HG03432 (cell line): ENCODE measurements at regions not wholly inside any gene's neighbourhood (a gene's known extent, or its start where the extent isn't known, plus 50 kb on each side); places are given as distances from the start of the nearest gene placed in this dataset.

Experiments
- ATAC-seq: cut with Tn5 transposase; IDR thresholded peaks from one replicate; pipeline ENCODE4 v1.9.1; 2021; ENCODE audit warnings: mild to moderate bottlenecking, moderate library complexity; ENCODE audit not compliant: unreplicated experiment

DNA sequence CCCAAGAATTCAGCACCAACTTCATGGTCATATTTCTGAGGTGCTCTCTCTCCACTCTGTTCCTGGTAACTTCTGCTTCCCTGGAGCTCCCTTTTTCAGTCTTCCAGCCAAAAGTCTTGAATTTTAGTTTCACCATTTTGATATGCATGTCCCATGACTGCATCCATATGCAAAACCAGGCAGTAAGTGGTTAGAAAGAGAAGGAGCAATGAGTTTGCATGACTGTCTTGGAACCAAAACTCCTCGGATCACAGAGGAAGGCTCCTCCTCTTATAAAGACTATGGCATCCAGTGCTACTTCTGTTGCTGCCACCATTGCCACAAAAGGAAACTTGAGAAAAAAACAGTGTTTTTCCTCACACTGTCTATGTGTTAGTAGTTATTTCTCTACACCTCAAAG lies 269.1 kb upstream of the GLI3 start:
- no peak for ATAC-seq

DNA sequence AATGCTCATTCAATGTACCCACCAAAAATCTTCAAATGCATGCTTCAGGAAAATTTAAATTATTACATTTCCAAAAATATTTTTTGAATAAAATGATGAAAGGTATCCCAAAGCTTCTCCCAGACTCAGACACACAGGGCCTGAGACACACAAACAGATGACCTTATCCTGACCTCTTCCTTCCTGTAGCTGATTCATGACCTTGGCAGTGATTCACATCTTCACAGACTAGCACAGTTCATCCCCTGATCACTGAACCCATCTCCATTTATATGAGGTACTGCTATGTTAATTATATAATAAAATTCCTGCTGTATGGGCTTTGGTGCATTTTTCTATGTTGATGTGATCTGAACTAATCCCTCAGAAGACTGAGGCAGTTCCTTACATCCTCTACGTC lies 265.0 kb upstream of the GLI3 start:
- no peak for ATAC-seq

- ATAC-seq: no peak
These were observed 258.2 kb upstream of the GLI3 start for GRCh38 chr7:42495256-42495655.

- ATAC-seq: no peak
These were observed 257.7 kb upstream of the GLI3 start for GRCh38 chr7:42494736-42495135.

DNA sequence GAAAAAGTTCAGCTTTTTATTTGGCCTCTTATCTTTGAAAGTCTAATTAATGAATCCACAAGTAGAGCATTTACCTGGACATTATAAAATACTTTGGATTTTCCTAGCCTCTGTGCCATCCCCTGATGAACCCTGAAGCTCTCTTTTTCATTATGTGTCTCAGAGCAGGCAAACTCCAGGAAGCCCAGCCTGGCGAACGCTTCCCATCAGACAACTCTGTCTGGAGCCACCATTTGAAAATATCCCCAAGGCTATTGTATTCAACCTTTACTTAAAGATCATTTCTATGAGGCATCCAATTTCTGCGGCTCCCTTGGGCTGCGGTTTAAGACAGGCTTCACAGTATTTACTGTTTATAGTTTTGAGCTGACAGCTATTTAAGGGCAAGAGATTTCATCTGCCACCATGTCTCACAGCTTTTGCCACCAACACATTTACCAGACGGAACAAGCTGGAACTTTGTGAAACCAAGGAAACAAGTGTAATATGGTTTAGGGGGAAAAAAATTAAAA lies 257.2 kb upstream of the GLI3 start:
- ATAC-seq: no peak

DNA sequence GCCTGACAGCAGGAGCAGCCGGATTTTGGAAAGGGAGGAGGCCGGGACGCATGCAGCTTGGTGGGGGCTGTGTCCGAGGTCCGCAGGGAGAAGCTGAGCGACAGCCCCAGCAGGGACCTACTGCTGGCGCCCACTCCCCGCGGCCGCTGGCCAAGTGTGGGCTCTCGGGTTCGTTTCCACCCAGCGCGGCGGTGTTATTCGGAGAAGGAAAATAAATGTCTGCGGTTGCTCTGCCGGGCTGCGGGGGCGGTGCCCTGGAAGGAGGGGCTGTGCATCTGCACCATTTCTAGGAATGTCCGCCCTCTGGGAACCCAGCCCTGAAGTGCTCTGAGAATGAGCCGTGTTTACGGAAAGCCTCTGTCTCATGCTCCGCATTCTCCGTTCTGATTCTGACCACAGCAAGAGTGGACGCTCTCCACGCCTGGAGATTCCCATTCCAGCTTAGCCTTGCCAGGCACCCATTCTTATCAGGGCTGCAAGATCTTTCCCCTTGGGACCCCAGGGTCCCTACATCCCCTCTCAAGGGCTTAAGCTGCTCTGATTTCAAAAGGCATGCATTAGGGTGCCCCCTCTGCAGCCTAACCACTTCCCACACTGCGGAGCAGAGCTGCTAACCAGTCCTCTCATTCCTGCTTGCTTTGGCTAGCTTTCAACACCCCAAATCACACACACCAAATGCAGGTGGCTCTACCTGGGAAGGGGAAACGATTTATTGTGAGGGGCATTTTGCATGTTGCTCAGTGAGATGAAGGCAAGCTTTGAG lies 256.6 kb upstream of the GLI3 start:
- no peak for ATAC-seq

GRCh38 chr7:42492920-42493319 lies 255.9 kb upstream of the GLI3 start:
- ATAC-seq: no peak

GRCh38 chr7:42491106-42491505 lies 254.1 kb upstream of the GLI3 start:
- no peak for ATAC-seq

DNA sequence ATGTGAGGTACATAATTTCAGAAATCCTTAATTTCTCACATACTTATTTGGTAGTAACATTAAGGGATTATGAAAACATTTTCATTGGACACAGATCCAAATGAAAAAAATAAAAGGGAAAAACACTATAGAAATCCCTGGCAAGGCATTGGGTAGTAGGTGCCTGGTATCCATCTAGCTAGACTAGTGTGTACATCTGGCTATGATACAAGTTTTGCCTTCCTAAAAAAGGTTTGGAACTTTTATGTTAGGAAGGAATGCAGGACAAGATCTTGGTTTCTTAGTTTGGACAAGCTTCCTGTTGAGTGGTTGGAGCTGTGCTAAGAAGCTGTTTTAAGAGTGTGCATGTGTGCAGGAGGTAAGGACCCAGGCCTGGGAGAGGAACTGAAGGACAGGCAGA lies 252.3 kb upstream of the GLI3 start:
- no peak for ATAC-seq

DNA sequence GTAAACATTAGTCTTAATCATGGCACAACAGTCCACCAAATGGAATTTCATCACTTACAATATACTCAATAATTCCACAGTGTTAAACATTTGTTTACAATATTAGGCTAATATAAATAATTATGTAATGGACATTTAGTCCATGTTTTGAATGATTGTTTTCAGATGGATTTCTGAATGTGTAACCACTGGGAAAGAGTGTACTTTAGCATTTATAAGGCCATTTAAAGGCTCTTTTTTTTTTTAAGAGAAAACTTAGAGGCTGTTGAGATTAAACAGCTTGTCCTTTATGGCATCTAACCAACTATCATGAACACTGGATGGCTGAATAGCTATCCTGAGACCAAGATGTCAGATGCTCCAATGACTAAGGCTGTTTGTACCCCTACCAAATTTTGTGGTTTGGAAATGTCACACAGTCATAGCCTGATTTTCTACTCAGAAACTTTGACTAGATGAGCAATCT lies 248.3 kb upstream of the GLI3 start:
- ATAC-seq: no peak

DNA sequence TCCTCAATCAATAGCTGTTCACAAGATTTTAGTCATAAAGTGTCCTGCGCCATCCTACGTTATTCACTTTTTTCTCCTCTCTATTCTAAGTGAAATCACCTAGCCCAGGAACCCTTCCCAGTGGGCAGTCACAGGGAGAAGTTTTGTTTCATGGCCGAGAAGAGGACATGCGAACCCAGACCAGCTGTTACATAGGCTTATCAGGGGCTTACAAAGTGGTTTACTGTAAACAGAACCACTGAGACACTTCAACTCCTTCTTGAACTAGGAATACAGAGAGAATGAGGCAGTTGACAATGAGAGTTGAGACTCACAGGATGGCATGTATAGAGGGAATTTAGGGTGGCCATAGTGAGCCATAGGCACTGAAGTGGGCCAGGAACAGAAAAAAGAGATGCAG lies 246.9 kb upstream of the GLI3 start:
- no peak for ATAC-seq

GRCh38 chr7:42479816-42480633 lies 243.0 kb upstream of the GLI3 start:
- no peak for ATAC-seq

- ATAC-seq: no peak
These were observed 242.4 kb upstream of the GLI3 start for GRCh38 chr7:42479452-42479815.

DNA sequence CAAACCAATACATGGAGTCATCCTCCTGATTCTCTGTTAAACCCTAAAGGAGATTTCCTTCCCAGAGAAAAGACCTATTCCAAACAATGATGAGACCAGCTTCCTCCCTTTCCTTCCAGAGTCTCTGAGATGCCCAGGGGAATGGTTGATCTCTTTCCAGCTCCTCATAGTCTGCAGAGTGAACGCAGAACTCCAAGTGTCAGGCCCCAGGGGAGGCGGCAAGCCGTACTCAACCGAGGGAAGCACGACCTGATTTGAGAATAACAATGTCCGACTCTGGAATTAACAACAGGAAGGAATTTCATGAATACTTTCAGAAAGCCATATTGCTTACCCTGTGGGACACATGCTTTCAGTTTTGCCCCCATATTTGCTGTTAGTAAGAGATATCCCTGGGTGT lies 241.7 kb upstream of the GLI3 start:
- ATAC-seq: no peak

DNA sequence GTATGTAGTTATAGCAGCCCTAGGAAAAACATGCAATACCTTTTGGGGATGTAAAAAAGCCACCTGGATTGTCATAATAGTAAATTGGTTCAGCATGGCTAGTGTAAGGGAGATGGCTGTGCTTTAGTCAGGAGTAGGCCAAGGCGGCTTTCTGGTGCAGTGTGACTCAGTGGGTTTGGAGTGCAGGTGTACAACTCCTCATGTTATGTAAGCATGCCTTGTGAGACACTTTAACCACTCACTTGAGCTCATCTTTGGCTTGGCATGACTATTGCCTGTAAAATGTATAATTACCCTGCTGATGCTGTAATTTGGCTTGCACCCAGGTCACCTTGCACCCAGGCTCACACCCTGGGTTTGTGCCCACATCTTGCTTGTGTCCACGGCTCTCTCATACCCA lies 239.2 kb upstream of the GLI3 start:
- no peak for ATAC-seq

- no peak for ATAC-seq
These were observed 238.1 kb upstream of the GLI3 start for GRCh38 chr7:42475082-42475481.

- ATAC-seq: no peak
These were observed 236.1 kb upstream of the GLI3 start for GRCh38 chr7:42473099-42473498.

DNA sequence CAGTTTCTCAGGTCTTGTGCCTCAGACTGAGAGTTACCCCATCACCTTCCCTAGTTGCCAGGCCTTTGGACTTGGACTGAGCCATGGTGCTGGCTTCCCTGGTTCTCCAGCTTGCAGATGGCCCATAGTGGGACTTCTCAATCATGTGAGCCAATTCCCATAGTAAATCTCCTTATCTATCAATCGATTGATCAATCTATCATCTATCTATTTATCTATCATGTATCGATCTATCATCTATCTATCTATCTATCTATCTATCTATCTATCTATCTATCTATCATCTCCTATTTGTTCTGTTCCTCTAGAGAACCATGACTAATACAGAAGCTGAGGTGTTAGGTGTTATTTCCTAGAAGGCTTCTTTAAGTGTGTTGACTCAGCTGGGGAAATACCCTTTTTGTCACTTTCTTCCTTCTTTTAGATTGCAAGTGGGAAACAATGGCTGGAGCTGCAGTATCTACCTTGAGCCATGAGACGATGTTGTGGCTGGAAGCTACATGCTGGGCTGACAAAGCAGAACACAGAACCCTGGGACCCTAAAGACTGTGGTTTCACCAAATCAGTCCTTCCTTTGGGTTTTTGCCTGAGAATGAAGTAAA lies 234.7 kb upstream of the GLI3 start:
- no peak for ATAC-seq

GRCh38 chr7:42469341-42469740 lies 232.3 kb upstream of the GLI3 start:
- no peak for ATAC-seq

DNA sequence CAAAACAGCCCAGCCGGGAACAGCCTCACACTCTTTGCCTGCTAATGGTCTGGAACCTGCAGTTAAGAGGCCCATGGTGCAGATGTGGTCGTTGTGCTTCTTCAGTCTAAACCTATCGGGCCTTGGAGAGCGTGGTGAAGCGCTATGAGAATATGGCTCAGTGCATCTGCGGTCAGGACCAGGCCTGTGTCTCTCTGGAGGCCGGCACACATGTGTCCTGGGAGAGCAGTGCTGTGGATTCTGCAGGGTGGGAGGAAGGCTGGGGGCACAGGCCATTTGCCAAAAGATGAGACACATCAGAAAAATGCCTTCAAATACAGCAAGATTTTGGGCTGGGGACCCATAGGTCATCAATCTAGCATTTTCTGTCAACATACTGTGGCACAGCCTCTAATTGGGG lies 231.5 kb upstream of the GLI3 start:
- no peak for ATAC-seq

DNA sequence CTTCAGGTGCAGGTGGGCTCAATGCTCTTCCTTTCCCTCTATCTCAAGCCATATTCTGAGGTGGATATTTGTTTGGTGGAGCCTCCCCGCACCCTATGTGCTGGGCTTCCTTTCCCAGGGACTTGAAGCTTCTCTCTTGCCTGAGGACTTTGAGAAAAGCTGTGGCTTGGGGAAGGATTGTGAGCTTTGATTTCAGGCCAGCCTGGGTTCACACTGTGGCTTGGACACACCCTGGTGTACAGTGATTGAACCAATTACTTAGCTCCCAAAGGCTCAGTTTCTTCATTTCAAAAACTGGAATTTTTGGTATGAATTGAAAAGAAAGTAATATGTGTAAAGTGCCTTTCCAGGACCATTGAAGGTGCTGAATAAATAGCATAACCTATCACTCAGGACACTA lies 224.5 kb upstream of the GLI3 start:
- ATAC-seq: no peak

GRCh38 chr7:42460933-42461332 lies 223.9 kb upstream of the GLI3 start:
- ATAC-seq: no peak
